Upper lobe of left lung (tissue), 4 donors: ENCODE measurements at regions not wholly inside any gene's neighbourhood (a gene's known extent, or its start where the extent isn't known, plus 50 kb on each side); places are given as distances from the start of the nearest gene placed in this dataset.

Source experiments
- POLR2A ChIP-seq, 4 donors: fragments of 450-650 bp; IDR thresholded peaks; one replicate each; pipeline ENCODE4 v1.5.1; 2016 to 2017; ENCODE audit warnings: antibody characterized with exemption in 4 of 4, mild to moderate bottlenecking in 2 of 4
- TF ChIP-seq, protein P1 (sequence below), 6 experiments: fragments of 450-650 bp in 4 of 6; fragments of 200-600 bp in 2 of 6; sonication (generic) in 2 of 6; IDR thresholded peaks; one replicate each; pipeline ENCODE4 v1.5.1; 2016 to 2019; ENCODE audit warnings: antibody characterized with exemption in 6 of 6

GRCh38 chr12:67802731-67803130 lies 154.2 kb downstream of the DYRK2 start:
- TF ChIP-seq, protein P1, sequence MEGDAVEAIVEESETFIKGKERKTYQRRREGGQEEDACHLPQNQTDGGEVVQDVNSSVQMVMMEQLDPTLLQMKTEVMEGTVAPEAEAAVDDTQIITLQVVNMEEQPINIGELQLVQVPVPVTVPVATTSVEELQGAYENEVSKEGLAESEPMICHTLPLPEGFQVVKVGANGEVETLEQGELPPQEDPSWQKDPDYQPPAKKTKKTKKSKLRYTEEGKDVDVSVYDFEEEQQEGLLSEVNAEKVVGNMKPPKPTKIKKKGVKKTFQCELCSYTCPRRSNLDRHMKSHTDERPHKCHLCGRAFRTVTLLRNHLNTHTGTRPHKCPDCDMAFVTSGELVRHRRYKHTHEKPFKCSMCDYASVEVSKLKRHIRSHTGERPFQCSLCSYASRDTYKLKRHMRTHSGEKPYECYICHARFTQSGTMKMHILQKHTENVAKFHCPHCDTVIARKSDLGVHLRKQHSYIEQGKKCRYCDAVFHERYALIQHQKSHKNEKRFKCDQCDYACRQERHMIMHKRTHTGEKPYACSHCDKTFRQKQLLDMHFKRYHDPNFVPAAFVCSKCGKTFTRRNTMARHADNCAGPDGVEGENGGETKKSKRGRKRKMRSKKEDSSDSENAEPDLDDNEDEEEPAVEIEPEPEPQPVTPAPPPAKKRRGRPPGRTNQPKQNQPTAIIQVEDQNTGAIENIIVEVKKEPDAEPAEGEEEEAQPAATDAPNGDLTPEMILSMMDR (IDR thresholded peaks at IDR 0.05), result no peak
- TF ChIP-seq POLR2A (IDR thresholded peaks at IDR 0.05), result no peak
